AG04449 (cell line): ENCODE measurements at regions not wholly inside any gene's neighbourhood (a gene's known extent, or its start where the extent isn't known, plus 50 kb on each side); places are given as distances from the start of the nearest gene placed in this dataset.

Experiments
- CTCF ChIA-PET: fragments of 350-600 bp; formaldehyde crosslinking; extraction: SDS; loops from one replicate; lab custom pipeline; 2021; ENCODE audit warnings: antibody characterized with exemption; lab: Yijun Ruan, JAX
- POLR2A ChIA-PET: fragments of 400-600, 350-600 bp; formaldehyde crosslinking; extraction: SDS; loops from one replicate; lab custom pipeline; 2020; ENCODE audit warnings: antibody characterized with exemption, inconsistent platforms; lab: Yijun Ruan, JAX
- DNase-seq: peaks from one replicate; pipeline ENCODE4 v3.0.0-alpha.2; 2010; ENCODE audit warnings: low read depth, low spot score
- H3K4me3 ChIP-seq: 2 replicates; pipeline ENCODE4 v1.5.1; 2011; ENCODE audit warnings: low read depth, mild to moderate bottlenecking, control low read depth, low read length
- CTCF ChIP-seq: IDR thresholded peaks from one replicate; pipeline ENCODE4 v1.5.1; 2011; ENCODE audit warnings: mild to moderate bottlenecking, moderate library complexity, low read length, control low read depth, inconsistent platforms; ENCODE audit not compliant: insufficient read depth; ENCODE audit errors: missing control alignments

GRCh38 chr2:236866542-236867340 is 218.9 kb upstream of the COPS8 start:
- no peak for TF ChIP-seq CTCF
- ChIA-PET CTCF (no interaction called here), POLR2A (no interaction called here)
- DNase-seq = no peak
- no peak overlapping the region for H3K4me3 ChIP-seq

DNA sequence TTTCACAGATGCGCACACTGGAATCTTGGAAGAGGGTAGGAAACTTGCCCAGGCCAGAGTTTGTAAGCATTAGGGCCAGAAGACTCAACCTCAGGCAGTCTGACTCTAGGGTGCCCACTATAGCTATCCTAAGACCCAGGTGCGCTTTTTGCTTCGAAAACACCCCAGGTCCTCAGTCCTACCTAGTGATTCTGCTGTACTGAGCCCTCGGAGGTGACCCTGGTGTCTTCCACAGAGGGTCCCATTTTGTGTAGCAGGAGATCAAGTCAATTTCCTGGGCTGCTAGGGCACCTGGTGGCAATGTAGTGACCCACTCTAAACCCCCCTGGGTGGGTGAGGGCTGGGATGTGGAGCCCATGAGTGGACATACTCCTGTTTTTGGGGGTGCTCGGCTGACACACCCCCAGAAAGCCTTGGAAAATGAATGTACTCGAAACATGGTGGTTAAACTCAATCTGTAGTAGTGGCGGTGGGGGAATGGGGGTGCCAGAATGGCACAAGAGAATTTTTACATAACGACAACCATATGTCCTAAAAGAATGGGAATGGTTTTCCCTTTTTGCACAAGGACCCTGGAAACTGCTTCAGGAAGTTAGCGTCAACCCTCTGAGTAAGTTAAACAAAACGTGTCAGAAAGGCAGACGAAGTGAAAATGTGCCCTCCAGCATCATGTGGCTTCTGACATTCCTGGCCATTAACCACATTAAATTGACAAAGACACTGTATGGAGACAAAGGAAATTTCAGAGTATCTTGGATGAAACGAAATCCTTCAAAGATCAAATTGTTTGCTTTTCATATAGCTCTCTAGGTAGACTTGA is 218.0 kb upstream of the COPS8 start:
- no peak for DNase-seq
- no peak for TF ChIP-seq CTCF
- ChIA-PET CTCF (no interaction called here), POLR2A (no interaction called here)
- H3K4me3 ChIP-seq = no peak overlapping the region

- ChIA-PET CTCF (no interaction called here), POLR2A (no interaction called here)
- no peak overlapping the region for H3K4me3 ChIP-seq
- DNase-seq = no peak
- no peak for TF ChIP-seq CTCF
These were observed 215.3 kb upstream of the COPS8 start for GRCh38 chr2:236870370-236870769.

- peak; percentile 85 for DNase-seq
- ChIA-PET CTCF (no interaction called here), POLR2A (interaction anchor here (0.6 kb wide), 1 partner anchor 95 kb away, joined by 4 read pairs; no protein-coding TSS in a partner anchor)
- no peak for TF ChIP-seq CTCF
- H3K4me3 ChIP-seq = no peak overlapping the region
These were observed 214.1 kb upstream of the COPS8 start for GRCh38 chr2:236871500-236872001.

- CTCF ChIA-PET = interaction anchor here (0.9 to 1.2 kb wide), 2 partner anchors 9 to 10 kb away, joined by 3 read pairs; no protein-coding TSS in a partner anchor
- H3K4me3 ChIP-seq = no peak overlapping the region
- POLR2A ChIA-PET = no interaction called here
- TF ChIP-seq CTCF = no peak
- no peak for DNase-seq
These were observed 213.7 kb upstream of the COPS8 start for GRCh38 chr2:236872015-236872414.

GRCh38 chr2:236872981-236873380 is 212.7 kb upstream of the COPS8 start:
- TF ChIP-seq CTCF = no peak
- no peak overlapping the region for H3K4me3 ChIP-seq
- ChIA-PET POLR2A (interaction anchor here (1.0 kb wide), 1 partner anchor 10 kb away, joined by 5 read pairs; no protein-coding TSS in a partner anchor), CTCF (interaction anchor here (0.9 to 1.2 kb wide), 2 partner anchors 9 kb away, joined by 3 read pairs; no protein-coding TSS in a partner anchor)
- no peak for DNase-seq
